Trophoblast cell (in vitro differentiated cells and primary cell): ENCODE measurements at regions not wholly inside any gene's neighbourhood (a gene's known extent, or its start where the extent isn't known, plus 50 kb on each side); places are given as distances from the start of the nearest gene placed in this dataset.
"Not testable (repeated sequence)": the region's sequence is repeated elsewhere in the genome, so short reads cannot be mapped to it uniquely, and the experiment has no call there.

Experiments
- DNase-seq, 2 donors: peaks; one replicate each; pipeline ENCODE4 v3.0.0-alpha.2; 2016
- H2AFZ ChIP-seq: 2 replicates; pipeline ENCODE4 v1.6.1; 2013; ENCODE audit warnings: low read length, moderate library complexity, mild to moderate bottlenecking; ENCODE audit not compliant: insufficient read depth, poor library complexity
- H2AK5ac ChIP-seq: 2 replicates; pipeline ENCODE4 v1.6.1; 2013; ENCODE audit warnings: mild to moderate bottlenecking, low read length
- H2BK120ac ChIP-seq: 2 replicates; pipeline ENCODE4 v1.6.1; 2013; ENCODE audit warnings: low read length, mild to moderate bottlenecking, moderate library complexity; ENCODE audit not compliant: insufficient read depth, poor library complexity
- H2BK12ac ChIP-seq: 2 replicates; pipeline ENCODE4 v1.6.1; 2013; ENCODE audit warnings: mild to moderate bottlenecking, low read length, moderate library complexity
- H2BK5ac ChIP-seq: 2 replicates; pipeline ENCODE4 v1.6.1; 2013; ENCODE audit warnings: low read length, low read depth, moderate library complexity, mild to moderate bottlenecking; ENCODE audit not compliant: poor library complexity
- H3K14ac ChIP-seq: 2 replicates; pipeline ENCODE4 v1.6.1; 2013; ENCODE audit warnings: mild to moderate bottlenecking, low read length
- H3K18ac ChIP-seq: 2 replicates; pipeline ENCODE4 v1.6.1; 2013; ENCODE audit warnings: mild to moderate bottlenecking, low read length
- H3K23ac ChIP-seq: 2 replicates; pipeline ENCODE4 v1.6.1; 2013; ENCODE audit warnings: low read length
- H3K27ac ChIP-seq: 2 replicates; pipeline ENCODE4 v1.5.1; 2013; ENCODE audit warnings: low read depth, mild to moderate bottlenecking, inconsistent platforms, low read length, moderate library complexity
- H3K27me3 ChIP-seq: 2 replicates; pipeline ENCODE4 v1.6.1; 2013; ENCODE audit warnings: inconsistent platforms, mild to moderate bottlenecking, low read length, moderate library complexity; ENCODE audit not compliant: insufficient read depth
- H3K36me3 ChIP-seq, 2 experiments: 1 replicate in 1 of 2; 2 replicates in 1 of 2; pipeline ENCODE4 v1.6.1; 2013; ENCODE audit warnings: low read length in 2 of 2, mild to moderate bottlenecking in 2 of 2, moderate library complexity in 1 of 2; ENCODE audit not compliant: insufficient read depth in 2 of 2, control insufficient read depth in 1 of 2
- H3K4ac ChIP-seq: 2 replicates; pipeline ENCODE4 v1.6.1; 2013; ENCODE audit warnings: low read depth, mild to moderate bottlenecking, low read length, moderate library complexity
- H3K4me1 ChIP-seq, 2 experiments: 1 replicate in 1 of 2; 2 replicates in 1 of 2; pipeline ENCODE4 v1.6.1; 2013; ENCODE audit warnings: low read length in 2 of 2, mild to moderate bottlenecking in 2 of 2, moderate library complexity in 1 of 2; ENCODE audit not compliant: insufficient read depth in 2 of 2, control insufficient read depth in 1 of 2
- H3K4me2 ChIP-seq: 2 replicates; pipeline ENCODE4 v1.6.1; 2013; ENCODE audit warnings: inconsistent platforms, mild to moderate bottlenecking, low read length, moderate library complexity
- H3K4me3 ChIP-seq: 2 replicates; pipeline ENCODE4 v1.5.1; 2013; ENCODE audit warnings: mild to moderate bottlenecking, low read depth, low read length, inconsistent platforms
- H3K79me1 ChIP-seq: one replicate; pipeline ENCODE4 v1.6.1; 2013; ENCODE audit warnings: low read length
- H3K79me2 ChIP-seq: 2 replicates; pipeline ENCODE4 v1.6.1; 2013; ENCODE audit warnings: low read length, mild to moderate bottlenecking; ENCODE audit not compliant: control insufficient read depth, insufficient read depth, poor library complexity
- H3K9ac ChIP-seq: 2 replicates; pipeline ENCODE4 v1.6.1; 2013; ENCODE audit warnings: mild to moderate bottlenecking, low read length
- H3K9me3 ChIP-seq: 2 replicates; pipeline ENCODE4 v1.6.1; 2013; ENCODE audit warnings: low read depth, mild to moderate bottlenecking, control low read depth, inconsistent platforms, low read length; ENCODE audit not compliant: insufficient read depth
- H4K12ac ChIP-seq: 2 replicates; pipeline ENCODE4 v1.6.1; 2013; ENCODE audit warnings: low read depth, mild to moderate bottlenecking, low read length, moderate library complexity
- H4K8ac ChIP-seq: 2 replicates; pipeline ENCODE4 v1.6.1; 2013; ENCODE audit warnings: low read depth, mild to moderate bottlenecking, low read length, moderate library complexity
- H4K91ac ChIP-seq: one replicate; pipeline ENCODE4 v1.6.1; 2013; ENCODE audit warnings: low read depth, mild to moderate bottlenecking, low read length, moderate library complexity
- WGBS: extraction: QIAGEN DNeasy Blood & Tissue Kit; methylation state at CpG from one replicate; pipeline ENCODE4 v1.1.7; 2013; ENCODE audit warnings: missing lambda C conversion rate; ENCODE audit not compliant: insufficient read length, insufficient coverage; ENCODE audit errors: extremely low coverage; 5-methylcytosine and 5-hydroxymethylcytosine counted together

DNA sequence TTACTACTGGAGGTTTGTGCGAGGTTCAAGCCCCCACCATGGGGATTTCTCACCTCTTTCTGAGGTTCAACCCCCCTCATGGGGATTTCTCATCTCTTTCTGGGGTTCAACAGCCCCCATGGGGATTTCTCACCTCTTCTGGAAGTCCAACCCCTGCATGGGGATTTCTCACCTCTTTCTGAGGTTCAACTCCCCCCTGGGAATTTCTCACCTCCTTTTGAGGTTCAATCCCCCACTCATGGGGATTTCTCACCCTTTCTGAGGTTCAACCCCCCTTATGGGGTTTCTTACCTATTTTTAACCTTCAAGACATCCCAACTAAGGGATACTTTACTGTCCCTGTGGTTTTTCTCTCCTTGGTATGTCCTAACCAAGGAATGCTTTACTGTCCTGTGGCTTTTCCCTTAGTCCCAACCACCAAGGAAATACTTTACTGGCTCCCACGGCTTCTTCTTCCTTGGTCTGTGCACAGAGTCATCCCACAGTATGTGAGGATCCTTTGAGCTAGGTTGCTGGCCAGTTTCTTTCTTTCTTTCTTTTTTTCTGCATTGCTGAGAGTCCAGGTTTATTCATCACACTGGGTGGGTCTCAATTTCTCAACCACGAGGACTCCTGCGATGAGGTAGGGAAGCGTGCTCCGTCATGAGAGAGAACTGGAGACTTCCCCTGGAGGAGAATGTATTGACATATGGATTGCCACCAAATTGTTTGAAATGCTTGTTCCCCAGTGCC lies 2140.2 kb downstream of the TP53TG3F start:
- Histone ChIP-seq H2AK5ac (no peak overlapping the region), H2BK12ac (no peak overlapping the region), H3K18ac (no peak overlapping the region), H4K12ac (no peak overlapping the region), H3K79me1 (no peaks in the 10 kb centered on the region), H3K4me2 (no peak overlapping the region), H3K79me2 (no peaks in the 10 kb centered on the region), H2AFZ (no peak overlapping the region), H2BK120ac (no peak overlapping the region), H3K9ac (no peak overlapping the region), H3K4me1 (no peaks in the 10 kb centered on the region), H3K9me3 (peaks cover 4% of the 10 kb centered on the region), H3K27ac (no peak overlapping the region), H4K91ac (no peak overlapping the region), H3K4ac (no peak overlapping the region), H3K14ac (no peak overlapping the region), H3K27me3 (no peaks in the 10 kb centered on the region), H3K4me3 (no peak overlapping the region), H3K36me3 (no peaks in the 10 kb centered on the region), H3K23ac (no peak overlapping the region), H4K8ac (no peak overlapping the region), H2BK5ac (no peak overlapping the region)
- WGBS: no CpG with 5 or more reads among the region's 6 CpGs
- DNase-seq: no peak

- H2BK12ac ChIP-seq, H2BK5ac ChIP-seq, H3K23ac ChIP-seq, H3K4me3 ChIP-seq, H4K12ac ChIP-seq, H3K4me2 ChIP-seq, H3K36me3 ChIP-seq, H3K14ac ChIP-seq, H4K8ac ChIP-seq, H3K79me2 ChIP-seq, H2AK5ac ChIP-seq, H2AFZ ChIP-seq, H3K9me3 ChIP-seq, H3K79me1 ChIP-seq, H3K4me1 ChIP-seq, H3K4ac ChIP-seq, H3K27ac ChIP-seq, DNase-seq, H2BK120ac ChIP-seq, H4K91ac ChIP-seq, H3K18ac ChIP-seq, H3K27me3 ChIP-seq, H3K9ac ChIP-seq: not testable (repeated sequence)
- WGBS: no CpG with 5 or more reads among the region's 2 CpGs
Observed at GRCh38 chr16:35600161-35600555, 2140.7 kb downstream of the TP53TG3F start.

DNA sequence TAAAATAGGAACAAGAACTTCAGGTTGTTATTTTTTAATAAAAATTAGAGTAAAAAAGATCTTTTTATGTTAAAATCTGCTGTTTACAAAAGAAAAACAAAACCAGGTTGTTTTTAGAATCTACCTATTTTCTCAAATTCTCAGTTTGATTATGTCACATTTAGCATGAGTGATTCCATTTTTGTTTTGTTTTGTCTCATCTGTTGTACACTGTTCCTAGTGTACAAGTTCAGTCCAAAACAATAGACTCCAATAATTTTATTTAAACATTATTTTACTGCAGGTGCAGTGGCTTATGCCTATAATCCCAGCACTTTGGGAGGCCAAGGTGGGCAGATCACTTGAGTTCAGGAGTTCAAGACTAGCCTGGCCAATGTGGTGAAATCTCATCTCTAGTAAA lies 2142.7 kb downstream of the TP53TG3F start:
- Histone ChIP-seq H3K23ac (no peak overlapping the region), H3K79me2 (no peaks in the 10 kb centered on the region), H3K14ac (no peak overlapping the region), H2AFZ (no peak overlapping the region), H2BK12ac (no peak overlapping the region), H3K36me3 (no peaks in the 10 kb centered on the region), H3K18ac (no peak overlapping the region), H3K9me3 (peaks cover 4% of the 10 kb centered on the region), H3K4ac (no peak overlapping the region), H3K4me1 (no peaks in the 10 kb centered on the region), H4K8ac (no peak overlapping the region), H3K9ac (no peak overlapping the region), H4K12ac (no peak overlapping the region), H4K91ac (no peak overlapping the region), H2AK5ac (no peak overlapping the region), H3K27me3 (no peaks in the 10 kb centered on the region), H2BK120ac (no peak overlapping the region), H2BK5ac (no peak overlapping the region), H3K79me1 (no peaks in the 10 kb centered on the region), H3K4me2 (no peak overlapping the region), H3K4me3 (no peak overlapping the region), H3K27ac (no peak overlapping the region)
- DNase-seq: no peak

DNA sequence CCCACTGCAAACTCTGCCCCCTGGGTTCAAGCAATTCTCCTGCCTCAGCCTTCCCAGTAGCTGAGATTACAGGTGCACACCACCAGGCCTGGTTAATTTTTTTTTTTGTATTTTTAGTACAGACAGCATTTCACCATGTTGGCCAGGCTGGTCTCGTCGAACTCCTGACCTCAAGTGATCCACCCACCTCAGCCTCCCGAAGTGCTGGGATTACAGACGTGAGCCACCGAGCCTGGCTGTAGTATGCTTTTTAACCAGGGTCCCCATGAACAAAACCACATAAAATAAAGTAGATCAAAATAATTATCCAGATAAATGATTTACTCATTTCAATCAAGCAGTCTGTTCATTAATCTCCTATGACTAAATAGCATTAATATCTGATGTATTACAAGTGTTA lies 2144.0 kb downstream of the TP53TG3F start:
- H3K14ac ChIP-seq, H3K27me3 ChIP-seq, H3K27ac ChIP-seq, H4K91ac ChIP-seq, H2BK120ac ChIP-seq, H3K4me2 ChIP-seq, H4K12ac ChIP-seq, H3K9ac ChIP-seq, H4K8ac ChIP-seq, H3K4ac ChIP-seq, H3K79me2 ChIP-seq, DNase-seq, H2BK12ac ChIP-seq, H3K18ac ChIP-seq, H3K4me3 ChIP-seq, H3K4me1 ChIP-seq, H2BK5ac ChIP-seq, H2AFZ ChIP-seq, H3K9me3 ChIP-seq, H2AK5ac ChIP-seq, H3K23ac ChIP-seq, H3K36me3 ChIP-seq, H3K79me1 ChIP-seq: not testable (repeated sequence)
- WGBS: no CpG with 5 or more reads among the region's 5 CpGs
